Anterior cingulate cortex (tissue), 58 donors: ENCODE measurements at regions not wholly inside any gene's neighbourhood (a gene's known extent, or its start where the extent isn't known, plus 50 kb on each side); places are given as distances from the start of the nearest gene placed in this dataset.

Source experiments
- DNase-seq, 58 donors: peaks; one replicate each; lab custom pipeline; 2025; lab: John Stamatoyannopoulos, UW

DNA sequence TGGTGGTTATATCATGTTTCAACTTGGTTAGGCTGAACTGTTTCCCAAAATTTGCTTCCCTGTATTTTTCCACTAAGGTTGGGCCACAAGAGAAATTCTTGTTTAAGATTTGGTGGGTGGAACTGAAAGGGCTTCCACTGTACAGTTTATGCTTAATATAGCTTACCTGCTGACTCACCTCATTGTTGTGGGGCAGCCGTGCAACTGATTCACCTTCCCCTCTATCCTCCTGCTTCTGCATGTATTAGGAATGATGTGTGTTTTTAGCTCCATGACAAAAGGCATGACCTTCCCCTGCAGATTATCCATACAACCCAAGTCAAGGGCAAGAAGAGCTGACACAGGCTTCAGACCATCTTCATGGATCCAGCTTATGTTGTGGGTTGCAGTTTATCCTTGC, 98.4 kb upstream of the GULP1 start:
- DNase-seq = no peak

DNA sequence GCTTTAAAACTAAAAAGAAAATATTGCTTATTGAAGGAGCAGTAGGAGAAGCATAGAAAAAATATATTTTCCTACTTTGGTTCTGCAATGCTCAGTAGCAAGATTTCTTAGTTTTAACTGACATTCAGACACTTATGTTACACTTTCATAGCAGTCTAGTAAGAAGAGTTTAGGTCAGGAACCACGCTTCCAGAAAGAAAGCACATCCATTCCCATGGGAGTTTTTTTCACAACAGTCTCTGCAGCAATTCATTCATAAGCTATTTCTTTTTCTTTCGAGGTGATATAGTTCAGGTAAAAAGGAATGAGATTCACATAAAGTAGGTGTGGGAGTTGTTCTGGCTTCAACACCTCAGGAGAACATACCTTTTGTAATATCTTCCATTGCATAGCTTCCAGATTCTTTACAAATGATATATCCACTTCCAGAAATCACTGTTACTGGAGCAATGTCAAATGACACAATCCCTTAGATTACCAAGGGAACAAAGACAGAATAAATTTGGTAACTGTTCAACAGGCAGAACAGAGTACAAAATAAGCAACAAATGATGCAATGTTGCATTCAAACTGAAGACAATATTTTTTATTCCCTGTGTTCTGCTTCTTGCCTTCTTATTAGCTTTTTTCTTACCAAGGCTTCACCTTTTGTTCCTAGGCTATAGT, 95.2 kb upstream of the GULP1 start:
- no peak for DNase-seq

DNA sequence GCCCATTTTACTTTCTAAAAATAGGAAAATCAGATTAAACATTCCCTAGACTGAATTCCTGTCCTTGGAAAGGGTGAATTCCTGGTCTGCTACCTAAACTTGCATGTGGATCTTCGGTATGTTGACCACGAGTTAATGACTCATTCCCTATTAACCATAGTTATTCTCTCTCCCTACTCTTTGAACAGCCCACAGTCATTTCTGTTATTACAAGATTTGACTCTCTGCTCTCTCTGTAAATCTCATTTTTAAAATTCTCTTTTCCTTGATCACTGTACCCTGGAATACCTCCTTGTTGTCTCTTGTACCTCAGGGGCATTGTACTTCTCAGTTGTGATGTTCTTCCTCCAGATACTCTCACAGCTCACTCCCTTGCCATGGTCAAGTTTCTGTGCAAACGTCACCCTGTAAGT, 92.0 kb upstream of the GULP1 start:
- no peak for DNase-seq

DNA sequence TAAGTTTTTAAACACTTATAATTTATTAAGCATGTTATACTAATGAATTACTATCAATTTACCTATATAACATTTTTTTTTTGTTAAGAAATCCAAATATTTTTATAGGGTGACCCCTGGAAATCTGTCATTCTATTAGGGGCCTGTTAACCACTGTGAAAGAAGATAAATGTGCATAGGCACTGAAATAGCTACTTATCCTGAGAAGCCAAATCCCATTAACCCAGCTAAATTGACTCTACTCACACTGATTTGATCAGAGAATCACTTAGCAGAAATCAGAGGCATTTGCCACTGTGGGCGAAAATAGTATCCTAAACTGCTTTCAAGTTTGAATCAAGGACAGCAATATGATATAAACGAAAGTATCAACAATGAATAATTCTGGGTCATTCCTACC, 90.0 kb upstream of the GULP1 start:
- DNase-seq = no peak

DNA sequence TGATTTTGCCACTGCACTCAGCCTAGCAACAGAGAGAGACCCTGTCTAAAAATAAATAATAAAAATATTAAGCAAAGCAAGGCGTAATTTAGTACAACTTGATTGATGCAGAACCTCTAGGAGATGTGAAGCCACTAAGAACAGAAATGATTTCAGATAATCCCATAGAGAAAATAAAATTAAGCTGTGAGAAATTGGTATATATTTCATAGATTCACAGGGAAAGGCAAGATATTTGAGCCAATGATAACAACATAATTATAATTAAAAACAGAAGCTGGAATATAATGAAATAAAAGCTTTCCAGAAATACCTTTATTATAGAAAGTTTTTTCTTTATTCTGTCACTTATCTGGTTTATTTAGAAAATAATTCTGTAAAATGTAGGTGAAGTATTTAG, 88.9 kb upstream of the GULP1 start:
- no peak for DNase-seq

DNA sequence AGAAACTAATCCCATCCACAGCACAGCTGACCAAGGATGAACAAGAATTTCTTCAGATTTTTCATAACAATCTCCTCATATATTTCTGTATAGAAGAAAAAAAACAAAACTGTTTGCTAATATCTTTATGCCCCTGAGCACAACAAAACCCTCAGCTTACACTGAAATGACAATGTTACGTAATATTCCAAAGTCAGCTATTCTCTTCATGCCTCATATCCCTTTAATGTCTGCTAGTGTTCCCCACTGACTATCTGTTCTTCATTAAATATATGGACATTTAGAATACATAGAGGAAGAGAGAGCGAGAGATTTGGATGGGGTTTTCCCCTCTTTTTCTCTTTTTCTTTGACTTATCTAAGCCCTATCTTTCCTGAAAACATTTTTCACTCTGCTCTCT, 87.9 kb upstream of the GULP1 start:
- DNase-seq = no peak

DNA sequence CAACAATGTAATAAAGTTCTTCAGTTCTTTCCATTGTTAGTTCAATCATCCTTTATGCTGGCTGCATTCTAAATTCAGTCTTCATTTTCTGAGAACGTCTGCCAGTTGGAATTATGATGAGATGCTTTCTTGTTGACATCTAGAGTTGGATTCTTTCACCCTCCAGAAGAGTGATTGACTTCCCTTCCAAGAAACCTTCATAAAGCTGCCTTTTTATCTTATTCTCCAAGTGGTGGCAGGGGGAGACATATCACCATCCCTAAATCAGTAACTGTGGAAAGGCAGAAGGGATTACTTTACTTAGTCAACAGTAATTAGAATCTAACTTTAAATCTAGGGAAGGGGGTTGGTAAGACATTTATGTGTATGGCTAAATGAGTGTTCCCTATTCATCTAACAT, 86.8 kb upstream of the GULP1 start:
- no peak for DNase-seq

DNA sequence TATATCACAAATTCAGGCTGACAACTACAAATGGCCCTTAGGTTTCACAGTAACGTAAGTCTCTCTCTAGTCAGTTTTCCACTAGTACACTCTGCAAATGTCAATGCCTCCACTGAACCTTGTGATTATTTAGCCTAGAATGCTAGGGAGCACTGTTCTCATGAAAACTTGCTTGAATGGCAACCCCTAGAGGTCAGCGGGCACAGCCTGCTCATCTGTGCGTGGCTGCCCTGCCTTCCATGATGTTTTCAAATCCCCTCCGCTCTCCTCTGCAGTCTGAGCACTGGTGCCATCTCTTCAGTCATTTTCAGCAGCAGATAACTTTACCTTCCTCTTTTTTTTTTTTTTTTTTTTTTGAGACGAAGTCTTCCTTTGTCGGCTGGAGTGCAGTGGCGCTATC, 84.1 kb upstream of the GULP1 start:
- no peak for DNase-seq

DNA sequence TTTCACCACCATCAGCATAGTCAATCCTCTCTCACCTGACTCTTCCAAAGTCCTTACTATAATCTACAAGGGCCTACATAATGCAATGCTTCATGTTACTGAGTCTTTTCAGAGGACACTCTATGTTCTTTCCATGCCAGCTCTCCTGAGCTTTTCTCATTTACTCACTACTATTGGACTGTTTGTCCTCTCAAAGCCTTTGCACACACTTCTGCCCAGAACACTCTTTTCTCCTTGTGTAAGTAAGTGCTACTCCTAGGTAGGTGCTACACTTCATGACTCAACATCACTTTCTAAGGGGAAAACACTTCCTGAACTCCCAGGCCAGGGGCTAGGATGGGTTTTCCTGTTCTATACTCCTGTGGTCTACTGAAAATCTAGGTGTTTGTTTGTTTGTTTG, 82.5 kb upstream of the GULP1 start:
- DNase-seq = no peak

DNA sequence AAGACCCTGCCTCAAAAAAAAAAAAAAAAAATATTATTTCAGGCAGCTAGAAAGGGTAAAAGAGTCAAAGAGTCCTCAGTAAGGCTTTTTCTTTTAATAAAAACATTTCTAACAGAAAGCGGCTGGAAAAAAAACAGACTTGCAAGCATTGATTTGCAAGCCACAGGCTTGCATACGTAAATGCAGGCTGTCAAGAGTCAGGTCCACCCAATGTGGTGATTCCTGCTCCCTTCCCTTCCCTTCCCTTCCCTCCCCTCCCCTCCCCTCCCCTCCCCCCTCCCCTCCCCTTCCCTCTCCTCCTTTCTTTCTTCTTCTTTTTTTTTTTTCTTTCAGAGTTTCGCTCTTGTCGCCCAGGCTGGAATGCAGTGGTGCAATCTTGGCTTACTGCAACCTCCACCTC, 74.4 kb upstream of the GULP1 start:
- no peak for DNase-seq

DNA sequence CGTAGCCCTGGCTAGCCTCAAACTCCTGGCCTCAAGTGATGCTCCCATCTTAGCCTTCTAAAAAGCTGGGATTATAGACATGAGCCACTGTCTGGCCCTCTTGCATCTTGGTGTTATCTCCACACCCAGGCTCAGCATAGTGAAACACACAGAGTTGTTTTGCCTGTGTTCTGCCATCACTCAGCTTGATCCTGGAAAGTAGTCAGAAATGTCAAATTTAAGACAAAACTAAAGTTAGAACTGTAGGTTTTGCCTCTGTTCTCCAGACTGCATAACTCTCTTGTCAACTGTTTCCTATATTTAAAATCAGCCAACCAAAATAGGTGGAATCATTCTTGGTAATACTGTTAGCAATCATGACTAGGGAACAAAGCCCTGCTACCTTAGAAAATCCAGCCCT, 72.1 kb upstream of the GULP1 start:
- no peak for DNase-seq

DNA sequence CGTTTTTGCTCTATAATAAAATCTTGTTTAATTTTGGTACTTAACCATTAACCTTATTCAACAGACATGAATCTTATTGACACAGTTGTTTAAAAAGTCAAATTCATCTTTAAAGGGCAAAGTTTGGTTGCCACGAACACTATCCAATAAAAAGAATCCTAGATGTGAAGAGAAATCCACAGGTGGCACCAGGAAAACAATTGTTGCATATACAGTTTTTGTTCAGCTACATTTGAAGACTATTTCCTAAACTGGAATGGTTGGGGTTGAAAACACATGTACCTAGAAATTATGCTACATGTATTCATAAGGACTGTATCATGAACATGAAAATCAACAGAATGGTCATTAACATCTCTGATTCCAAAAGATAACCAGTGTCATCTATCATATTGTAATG, 71.1 kb upstream of the GULP1 start:
- DNase-seq = no peak

DNA sequence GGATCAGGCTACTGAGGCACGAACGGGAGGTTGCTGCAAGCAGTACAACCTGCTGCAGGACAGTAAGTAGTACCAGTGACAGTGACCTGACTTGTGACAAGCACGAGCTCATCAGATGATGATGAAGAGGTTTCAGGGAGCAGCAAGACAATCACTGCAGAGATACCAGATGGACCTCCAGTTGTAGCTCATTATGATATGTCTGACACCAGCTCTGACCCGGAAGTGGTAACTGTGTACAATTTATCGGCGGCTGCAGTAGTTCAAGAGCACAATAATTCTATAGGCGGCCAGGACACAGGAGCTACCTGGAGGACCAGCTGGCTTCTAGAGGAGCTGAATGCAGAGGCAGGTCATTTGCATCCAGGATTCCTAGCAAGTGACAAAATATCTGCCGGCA, 64.0 kb upstream of the GULP1 start:
- DNase-seq = no peak

DNA sequence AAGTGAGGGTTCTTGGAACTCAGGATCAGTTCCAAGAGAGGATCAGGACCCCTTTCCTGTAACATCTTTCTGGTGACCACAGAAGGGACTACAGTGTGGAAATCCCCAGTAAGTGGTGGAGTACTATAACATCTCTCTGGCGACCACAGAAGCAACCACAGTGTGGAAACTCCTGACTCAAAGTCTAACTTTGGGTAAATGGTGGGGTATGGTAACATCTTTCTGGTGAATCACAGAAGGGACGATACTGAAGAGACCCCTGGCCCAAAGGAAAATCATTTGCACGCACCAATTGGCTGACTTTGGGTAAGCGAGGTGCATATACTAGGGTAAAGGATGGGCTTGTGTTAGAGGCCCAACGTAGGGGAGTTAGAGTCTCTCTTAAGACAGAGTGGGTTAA, 56.3 kb upstream of the GULP1 start:
- DNase-seq = no peak

DNA sequence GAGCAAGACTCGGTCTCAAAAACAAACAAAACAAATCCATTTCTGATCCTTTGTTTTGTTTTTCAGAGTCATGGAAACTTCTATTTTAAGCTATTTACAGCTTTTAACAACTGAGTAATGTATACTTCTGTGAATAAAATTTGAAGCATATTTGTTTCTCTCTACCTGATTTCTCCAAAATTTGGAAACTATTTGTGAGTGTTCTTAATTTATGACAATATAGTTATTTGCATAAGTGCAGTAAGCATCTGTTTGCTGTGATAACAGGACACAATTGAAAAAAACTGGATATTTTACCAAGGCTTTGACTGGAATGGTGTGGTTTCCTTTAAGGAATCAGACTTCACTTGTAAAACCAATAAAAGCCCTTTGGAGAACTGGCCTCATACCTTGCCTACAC, 53.3 kb upstream of the GULP1 start:
- DNase-seq = no peak
